HCT116 (cell line): ENCODE measurements at regions not wholly inside any gene's neighbourhood (a gene's known extent, or its start where the extent isn't known, plus 50 kb on each side); places are given as distances from the start of the nearest gene placed in this dataset.
"Not testable (repeated sequence)": the region's sequence is repeated elsewhere in the genome, so short reads cannot be mapped to it uniquely, and the experiment has no call there.

ENCODE experiments used
- ATAC-seq: fragments of 200-7000 bp; cut with Tn5 transposase; 2 replicates; pipeline ENCODE4 v1.9.1; 2020; ENCODE audit warnings: mild to moderate bottlenecking, moderate library complexity
- BruUV-seq: library from RNA; stranded (reverse); fragments of 400-500 nt; replicated peaks from 2 replicates; lab custom pipeline; 2021; lab: Mats Ljungman, UMichigan
- CTCF ChIA-PET: fragments of 300-600 bp; sonication (Branson Sonifier 250); formaldehyde crosslinking; loops from one replicate; lab custom pipeline; 2021; ENCODE audit warnings: antibody characterized with exemption; lab: Charles Lee
- POLR2A ChIA-PET: fragments of 300-600, 350-600 bp; sonication (Branson Sonifier 250); formaldehyde crosslinking; loops from one replicate; lab custom pipeline; 2021; ENCODE audit warnings: antibody characterized with exemption; lab: Charles Lee
- RAD21 ChIA-PET, 2 experiments: fragments of 300-600 bp; sonication (Branson Sonifier 250); formaldehyde crosslinking; loops; one replicate each; lab custom pipeline; 2023; ENCODE audit warnings: low total read pairs in 2 of 2; ENCODE audit not compliant: uncharacterized antibody in 2 of 2, unreplicated experiment in 2 of 2, low non-redundant PET in 1 of 2; lab: Charles Lee
- DNase-seq: peaks from one replicate; pipeline ENCODE4 v3.0.0-alpha.2; 2010; ENCODE audit warnings: low read depth, low spot score
- H2AFZ ChIP-seq: fragments of 200-600 bp; shearing (Covaris generic), sonication (generic); 2 replicates; pipeline ENCODE4 v1.6.1; 2017; ENCODE audit warnings: low read depth, mixed run types, mixed read lengths, antibody characterized with exemption, low read length; ENCODE audit not compliant: poor library complexity, severe bottlenecking
- H3K27ac ChIP-seq: 2 replicates; pipeline ENCODE4 v1.5.1; 2012; ENCODE audit warnings: low read depth, low read length
- H3K27me3 ChIP-seq: fragments of 200-600 bp; sonication (generic); 2 replicates; pipeline ENCODE4 v1.6.1; 2016; ENCODE audit warnings: mixed run types, low read length, mixed read lengths; ENCODE audit not compliant: insufficient read depth
- H3K36me3 ChIP-seq, 2 experiments: fragments of 200-500 bp in 1 of 2; fragments of 200-600 bp in 1 of 2; sonication (Bioruptor generic) in 1 of 2; sonication (generic) in 1 of 2; 2 replicates each; pipeline versions ENCODE4 v1.5.1 to v1.6.1; 2014 to 2016; ENCODE audit warnings: low read length in 2 of 2, inconsistent platforms in 1 of 2, mixed read lengths in 1 of 2, mixed run types in 1 of 2; ENCODE audit not compliant: insufficient read depth in 2 of 2, control insufficient read depth in 1 of 2
- H3K4me1 ChIP-seq, 2 experiments: fragments of 200-600 bp in 1 of 2; sonication (generic) in 1 of 2; 2 replicates each; pipeline versions ENCODE4 v1.5.1 to v1.6.1; 2012 to 2017; ENCODE audit warnings: low read length in 2 of 2, inconsistent platforms in 1 of 2, mild to moderate bottlenecking in 1 of 2, mixed read lengths in 1 of 2, mixed run types in 1 of 2, moderate library complexity in 1 of 2; ENCODE audit not compliant: insufficient read depth in 2 of 2, control insufficient read depth in 1 of 2
- H3K4me2 ChIP-seq: fragments of 200-600 bp; sonication (generic); 2 replicates; pipeline ENCODE4 v1.6.1; 2017; ENCODE audit warnings: mixed run types, low read length, mixed read lengths
- H3K4me3 ChIP-seq, 2 experiments: fragments of 200-600 bp in 1 of 2; sonication (generic) in 1 of 2; replicated peaks in 1 of 2; 2 replicates each; pipeline ENCODE4 v1.5.1; 2011 to 2016; ENCODE audit warnings: low read length in 2 of 2, control low read depth in 1 of 2, low read depth in 1 of 2, mild to moderate bottlenecking in 1 of 2, mixed read lengths in 1 of 2, mixed run types in 1 of 2
- H3K79me2 ChIP-seq: fragments of 200-600 bp; sonication (generic); 2 replicates; pipeline ENCODE4 v1.6.1; 2017; ENCODE audit warnings: mild to moderate bottlenecking, mixed run types, low read length, moderate library complexity, mixed read lengths; ENCODE audit not compliant: insufficient read depth
- H3K9ac ChIP-seq: fragments of 200-600 bp; sonication (generic); 2 replicates; pipeline ENCODE4 v1.6.1; 2016; ENCODE audit warnings: low read length, mixed read lengths
- H3K9me2 ChIP-seq: fragments of 200-600 bp; sonication (generic), shearing (Covaris generic); 2 replicates; pipeline ENCODE4 v1.6.1; 2017; ENCODE audit warnings: mixed run types, mild to moderate bottlenecking, moderate library complexity; ENCODE audit not compliant: insufficient read depth
- H3K9me3 ChIP-seq, 2 experiments: fragments of 200-500 bp in 1 of 2; fragments of 200-600 bp in 1 of 2; sonication (Bioruptor generic) in 1 of 2; sonication (generic) in 1 of 2; 2 replicates each; pipeline ENCODE4 v1.6.1; 2014 to 2017; ENCODE audit warnings: low read length in 2 of 2, mixed read lengths in 2 of 2, inconsistent platforms in 1 of 2, low read depth in 1 of 2, mild to moderate bottlenecking in 1 of 2, mixed run types in 1 of 2, moderate library complexity in 1 of 2; ENCODE audit not compliant: control insufficient read depth in 1 of 2, insufficient read depth in 1 of 2
- H4K20me1 ChIP-seq: fragments of 200-600 bp; sonication (generic), shearing (Covaris generic); 2 replicates; pipeline ENCODE4 v1.6.1; 2017; ENCODE audit warnings: mixed run types, mild to moderate bottlenecking, moderate library complexity; ENCODE audit not compliant: insufficient read depth
- CBX3 ChIP-seq: IDR thresholded peaks from 2 replicates; pipeline ENCODE4 v1.6.1; 2012; ENCODE audit warnings: low read depth
- CEBPB ChIP-seq: IDR thresholded peaks from 2 replicates; pipeline ENCODE4 v1.6.1; 2012; ENCODE audit warnings: low read depth
- EGR1 ChIP-seq: IDR thresholded peaks from 2 replicates; pipeline ENCODE4 v1.6.1; 2012; ENCODE audit warnings: low read depth
- ELF1 ChIP-seq: IDR thresholded peaks from 2 replicates; pipeline ENCODE4 v1.6.1; 2012; ENCODE audit warnings: low read depth, borderline replicate concordance
- EZH2 ChIP-seq: fragments of 200-600 bp; sonication (generic); IDR thresholded peaks from 2 replicates; pipeline ENCODE4 v1.6.1; 2017; ENCODE audit warnings: antibody characterized with exemption, mixed run types
- EZH2phosphoT487 ChIP-seq: fragments of 200-600 bp; IDR thresholded peaks from 2 replicates; pipeline ENCODE4 v1.6.1; 2018; ENCODE audit warnings: antibody characterized with exemption, borderline replicate concordance
- FOSL1 ChIP-seq: IDR thresholded peaks from 2 replicates; pipeline ENCODE4 v1.6.1; 2012; ENCODE audit warnings: low read depth
- JUND ChIP-seq: IDR thresholded peaks from 2 replicates; pipeline ENCODE4 v1.6.1; 2012
- POLR2A ChIP-seq: IDR thresholded peaks from 2 replicates; pipeline ENCODE4 v1.7.0; 2011; ENCODE audit warnings: borderline replicate concordance; ENCODE audit not compliant: insufficient read depth, insufficient read length; ENCODE audit errors: extremely low read depth
- POLR2AphosphoS5 ChIP-seq: IDR thresholded peaks from 2 replicates; pipeline ENCODE4 v1.6.1; 2011; ENCODE audit warnings: mild to moderate bottlenecking, low read depth, low read length, moderate library complexity
- RAD21 ChIP-seq: IDR thresholded peaks from 2 replicates; pipeline ENCODE4 v1.6.1; 2012; ENCODE audit warnings: low read depth, mild to moderate bottlenecking
- SP1 ChIP-seq: IDR thresholded peaks from 2 replicates; pipeline ENCODE4 v1.6.1; 2012; ENCODE audit warnings: low read depth
- SRF ChIP-seq: IDR thresholded peaks from 2 replicates; pipeline ENCODE4 v1.6.1; 2012; ENCODE audit warnings: low read depth
- TCF7L2 ChIP-seq: IDR thresholded peaks from 2 replicates; pipeline ENCODE4 v1.7.0; 2011; ENCODE audit warnings: borderline replicate concordance, inconsistent platforms; ENCODE audit not compliant: insufficient read depth, insufficient read length; ENCODE audit errors: extremely low read depth
- ZFX ChIP-seq: fragments of 450-650 bp; IDR thresholded peaks from 2 replicates; pipeline ENCODE4 v1.6.1; 2017
- ZNF274 ChIP-seq: fragments of 200-500 bp; sonication (Bioruptor generic); IDR thresholded peaks from 2 replicates; pipeline ENCODE4 v1.6.1; 2014; ENCODE audit warnings: mild to moderate bottlenecking, low read depth, low read length, inconsistent platforms
- intact Hi-C: fragments of 100-400 bp; cut with micrococcal nuclease; formaldehyde crosslinking; loops from 2 replicates; pipeline ENCODE4 v1.10.0; 2022
- TF ChIP-seq, protein P1 (sequence below), 3 experiments: fragments of 200-600 bp in 1 of 3; sonication (generic) in 1 of 3; IDR thresholded peaks in 2 of 3; conservative IDR thresholded peaks in 1 of 3; 2 replicates each; pipeline ENCODE4 v1.5.1; 2012 to 2017; ENCODE audit warnings: low read depth in 2 of 3, low read length in 2 of 3, antibody characterized with exemption in 1 of 3, borderline replicate concordance in 1 of 3, control low read depth in 1 of 3, mild to moderate bottlenecking in 1 of 3, mixed read lengths in 1 of 3, mixed run types in 1 of 3, moderate library complexity in 1 of 3; ENCODE audit not compliant: insufficient read depth in 1 of 3
- TF ChIP-seq, protein P2 (sequence below): IDR thresholded peaks from 2 replicates; pipeline ENCODE4 v1.6.1; 2011; ENCODE audit warnings: mild to moderate bottlenecking, low read length, moderate library complexity; ENCODE audit not compliant: insufficient replicate concordance; ENCODE audit errors: extremely low read depth

DNA sequence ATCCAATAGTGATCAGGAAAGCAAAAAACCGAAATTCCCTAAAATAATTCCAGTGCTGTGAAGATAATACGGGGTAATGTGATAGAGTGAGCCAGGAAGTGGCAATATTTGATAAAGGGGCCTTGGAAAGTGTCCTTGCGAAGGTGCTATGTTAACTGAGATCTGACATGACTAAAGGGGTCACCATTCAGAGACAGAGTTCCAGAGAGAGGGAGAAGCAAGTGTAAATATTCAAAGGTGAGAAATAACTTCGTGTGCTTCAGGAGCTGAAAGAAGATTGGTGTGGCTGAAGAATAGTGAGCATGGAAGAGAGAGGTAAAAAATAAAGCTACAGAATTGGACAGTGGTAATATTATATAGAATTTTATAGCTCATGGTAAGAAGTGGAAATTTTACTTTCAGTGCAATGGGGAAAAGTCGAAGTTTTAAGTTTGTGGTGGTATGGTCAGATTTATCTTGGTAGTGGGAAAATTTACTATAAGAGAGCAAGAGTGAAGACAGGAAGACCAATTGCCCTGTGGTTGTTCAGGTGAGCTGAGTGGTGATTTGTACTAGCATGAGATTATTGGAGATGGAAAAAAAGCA, 164.5 kb downstream of the JRKL start:
- Histone ChIP-seq H3K9me3 (no peaks in the 10 kb centered on the region), H2AFZ (no peak overlapping the region), H3K27ac (no peak overlapping the region), H3K4me3 (no peak overlapping the region)
- intact Hi-C loops: no loop called here
- TF ChIP-seq JUND (no peak), ZFX (no peak), SP1 (no peak), SRF (no peak), POLR2AphosphoS5 (no peak), CEBPB (no peak), TCF7L2 (no peak), FOSL1 (no peak), ELF1 (no peak), EGR1 (no peak), RAD21 (no peak), POLR2A (no peak), CBX3 (no peak), ZNF274 (no peak), EZH2 (no peak), EZH2phosphoT487 (no peak)
- TF ChIP-seq, protein P1, sequence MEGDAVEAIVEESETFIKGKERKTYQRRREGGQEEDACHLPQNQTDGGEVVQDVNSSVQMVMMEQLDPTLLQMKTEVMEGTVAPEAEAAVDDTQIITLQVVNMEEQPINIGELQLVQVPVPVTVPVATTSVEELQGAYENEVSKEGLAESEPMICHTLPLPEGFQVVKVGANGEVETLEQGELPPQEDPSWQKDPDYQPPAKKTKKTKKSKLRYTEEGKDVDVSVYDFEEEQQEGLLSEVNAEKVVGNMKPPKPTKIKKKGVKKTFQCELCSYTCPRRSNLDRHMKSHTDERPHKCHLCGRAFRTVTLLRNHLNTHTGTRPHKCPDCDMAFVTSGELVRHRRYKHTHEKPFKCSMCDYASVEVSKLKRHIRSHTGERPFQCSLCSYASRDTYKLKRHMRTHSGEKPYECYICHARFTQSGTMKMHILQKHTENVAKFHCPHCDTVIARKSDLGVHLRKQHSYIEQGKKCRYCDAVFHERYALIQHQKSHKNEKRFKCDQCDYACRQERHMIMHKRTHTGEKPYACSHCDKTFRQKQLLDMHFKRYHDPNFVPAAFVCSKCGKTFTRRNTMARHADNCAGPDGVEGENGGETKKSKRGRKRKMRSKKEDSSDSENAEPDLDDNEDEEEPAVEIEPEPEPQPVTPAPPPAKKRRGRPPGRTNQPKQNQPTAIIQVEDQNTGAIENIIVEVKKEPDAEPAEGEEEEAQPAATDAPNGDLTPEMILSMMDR (IDR thresholded peaks at IDR 0.05 in 2 of 3, conservative IDR thresholded peaks at IDR 0.05 in 1 of 3; ENCODE audit: borderline replicate concordance in 1 of 3, insufficient read depth in 1 of 3, low read depth in 2 of 3, low read length in 2 of 3): no peak
- TF ChIP-seq, protein P2, sequence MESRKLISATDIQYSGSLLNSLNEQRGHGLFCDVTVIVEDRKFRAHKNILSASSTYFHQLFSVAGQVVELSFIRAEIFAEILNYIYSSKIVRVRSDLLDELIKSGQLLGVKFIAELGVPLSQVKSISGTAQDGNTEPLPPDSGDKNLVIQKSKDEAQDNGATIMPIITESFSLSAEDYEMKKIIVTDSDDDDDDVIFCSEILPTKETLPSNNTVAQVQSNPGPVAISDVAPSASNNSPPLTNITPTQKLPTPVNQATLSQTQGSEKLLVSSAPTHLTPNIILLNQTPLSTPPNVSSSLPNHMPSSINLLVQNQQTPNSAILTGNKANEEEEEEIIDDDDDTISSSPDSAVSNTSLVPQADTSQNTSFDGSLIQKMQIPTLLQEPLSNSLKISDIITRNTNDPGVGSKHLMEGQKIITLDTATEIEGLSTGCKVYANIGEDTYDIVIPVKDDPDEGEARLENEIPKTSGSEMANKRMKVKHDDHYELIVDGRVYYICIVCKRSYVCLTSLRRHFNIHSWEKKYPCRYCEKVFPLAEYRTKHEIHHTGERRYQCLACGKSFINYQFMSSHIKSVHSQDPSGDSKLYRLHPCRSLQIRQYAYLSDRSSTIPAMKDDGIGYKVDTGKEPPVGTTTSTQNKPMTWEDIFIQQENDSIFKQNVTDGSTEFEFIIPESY: no peak
- TF ChIP-seq, all 23 proteins: peak for 0
- Histone ChIP-seq H3K79me2 (no peaks in the 10 kb centered on the region), H3K27me3 (no peaks in the 10 kb centered on the region), H3K9me2 (no peaks in the 10 kb centered on the region), H3K36me3 (no peaks in the 10 kb centered on the region), H3K9ac (no peak overlapping the region), H3K4me2 (no peak overlapping the region), H4K20me1 (no peaks in the 10 kb centered on the region), H3K4me1 (no peaks in the 10 kb centered on the region)
- no TSS peak for BruUV-seq
- ATAC-seq: no peak
- no peak for DNase-seq
- CTCF ChIA-PET: no interaction called here
- RAD21 ChIA-PET: no interaction called here
- POLR2A ChIA-PET: no interaction called here

DNA sequence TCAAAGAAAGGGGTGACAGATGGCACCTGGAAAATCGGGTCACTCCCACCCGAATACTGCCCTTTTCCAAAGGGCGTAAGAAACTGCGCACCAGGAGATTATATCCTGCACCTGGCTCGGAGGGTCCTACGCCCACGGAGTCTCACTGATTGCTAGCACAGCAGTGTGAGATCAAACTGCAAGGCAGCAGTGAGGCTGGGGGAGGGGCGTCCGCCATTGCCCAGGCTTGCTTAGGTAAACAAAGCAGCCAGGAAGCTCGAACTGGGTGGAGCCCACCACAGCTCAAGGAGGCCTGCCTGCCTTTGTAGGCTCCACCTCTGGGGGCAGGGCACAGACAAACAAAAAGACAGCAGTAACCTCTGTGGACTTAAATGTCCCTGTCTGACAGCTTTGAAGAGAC, 166.0 kb downstream of the JRKL start:
- H3K4me2 ChIP-seq, BruUV-seq: not testable (repeated sequence)

More for the DNA sequence above, 166.0 kb downstream of the JRKL start:
- H2AFZ ChIP-seq, H3K27ac ChIP-seq, ATAC-seq, H3K27me3 ChIP-seq, H4K20me1 ChIP-seq, DNase-seq, H3K9ac ChIP-seq, H3K9me2 ChIP-seq, H3K79me2 ChIP-seq, CTCF ChIA-PET, H3K4me3 ChIP-seq, intact Hi-C loops, H3K9me3 ChIP-seq, POLR2A ChIA-PET, H3K4me1 ChIP-seq, H3K36me3 ChIP-seq, RAD21 ChIA-PET: not testable (repeated sequence)
